HG02588 (cell line): ENCODE measurements at regions not wholly inside any gene's neighbourhood (a gene's known extent, or its start where the extent isn't known, plus 50 kb on each side); places are given as distances from the start of the nearest gene placed in this dataset.

Source experiments
- ATAC-seq: cut with Tn5 transposase; IDR thresholded peaks from one replicate; pipeline ENCODE4 v1.9.1; 2021; ENCODE audit warnings: mild to moderate bottlenecking, moderate library complexity; ENCODE audit not compliant: unreplicated experiment

- no peak for ATAC-seq
Observed at GRCh38 chr14:53330441-53330840, 177.3 kb upstream of the DDHD1 start.

- no peak for ATAC-seq
Observed at GRCh38 chr14:53328841-53329240, 175.7 kb upstream of the DDHD1 start.

- no peak for ATAC-seq
Observed at GRCh38 chr14:53327716-53328115, 174.6 kb upstream of the DDHD1 start.

GRCh38 chr14:53325176-53325806 is 172.2 kb upstream of the DDHD1 start:
- ATAC-seq: no peak

- ATAC-seq: no peak
Observed at GRCh38 chr14:53316504-53316903, 163.4 kb upstream of the DDHD1 start.

GRCh38 chr14:53310412-53310811 is 157.3 kb upstream of the DDHD1 start:
- peak; percentile 89 for ATAC-seq

GRCh38 chr14:53306911-53307310 is 153.8 kb upstream of the DDHD1 start:
- ATAC-seq: no peak

- no peak for ATAC-seq
Observed at GRCh38 chr14:53306267-53306721, 153.2 kb upstream of the DDHD1 start.

- no peak for ATAC-seq
Observed at GRCh38 chr14:53304726-53305381, 151.7 kb upstream of the DDHD1 start.

GRCh38 chr14:53295985-53296582 is 143.0 kb upstream of the DDHD1 start:
- ATAC-seq: no peak

GRCh38 chr14:53295372-53295771 is 142.2 kb upstream of the DDHD1 start:
- no peak for ATAC-seq

- ATAC-seq: no peak
Observed at GRCh38 chr14:53286301-53286700, 133.2 kb upstream of the DDHD1 start.

GRCh38 chr14:53285821-53286220 is 132.7 kb upstream of the DDHD1 start:
- ATAC-seq: no peak

GRCh38 chr14:53285064-53285463 is 131.9 kb upstream of the DDHD1 start:
- no peak for ATAC-seq

- no peak for ATAC-seq
Observed at GRCh38 chr14:53278602-53279506, 125.7 kb upstream of the DDHD1 start.

- ATAC-seq: no peak
Observed at GRCh38 chr14:53273671-53274072, 120.5 kb upstream of the DDHD1 start.

GRCh38 chr14:53265025-53265424 is 111.9 kb upstream of the DDHD1 start:
- no peak for ATAC-seq

- ATAC-seq: no peak
Observed at GRCh38 chr14:53260928-53261327, 107.8 kb upstream of the DDHD1 start.

- no peak for ATAC-seq
Observed at GRCh38 chr14:53260286-53260685, 107.2 kb upstream of the DDHD1 start.

GRCh38 chr14:53252141-53252540 is 99.0 kb upstream of the DDHD1 start:
- no peak for ATAC-seq

- no peak for ATAC-seq
Observed at GRCh38 chr14:53249059-53249458, 95.9 kb upstream of the DDHD1 start.
